GM12872 (cell line): ENCODE measurements at regions not wholly inside any gene's neighbourhood (a gene's known extent, or its start where the extent isn't known, plus 50 kb on each side); places are given as distances from the start of the nearest gene placed in this dataset.

Source experiments
- CTCF ChIP-seq: IDR thresholded peaks from 3 replicates; pipeline ENCODE4 v1.5.1; 2011; ENCODE audit warnings: low read depth, mild to moderate bottlenecking, low read length, moderate library complexity; ENCODE audit not compliant: insufficient read depth

- no peak for TF ChIP-seq CTCF
Observed at GRCh38 chr15:46526726-46527110, 891.9 kb downstream of the SQOR start.

GRCh38 chr15:46543626-46544025 is 908.8 kb downstream of the SQOR start:
- TF ChIP-seq CTCF, result no peak

- no peak for TF ChIP-seq CTCF
Observed at GRCh38 chr15:46548989-46549388, 914.2 kb downstream of the SQOR start.

- TF ChIP-seq CTCF, result no peak
Observed at GRCh38 chr15:46552316-46552715, 917.5 kb downstream of the SQOR start.

GRCh38 chr15:46555547-46555946 is 920.7 kb downstream of the SQOR start:
- TF ChIP-seq CTCF, result no peak

GRCh38 chr15:46556010-46556409 is 921.2 kb downstream of the SQOR start:
- no peak for TF ChIP-seq CTCF

GRCh38 chr15:46556559-46557379 is 921.9 kb downstream of the SQOR start:
- no peak for TF ChIP-seq CTCF
